HG03575 (cell line): ENCODE measurements at regions not wholly inside any gene's neighbourhood (a gene's known extent, or its start where the extent isn't known, plus 50 kb on each side); places are given as distances from the start of the nearest gene placed in this dataset.
"Not testable (repeated sequence)": the region's sequence is repeated elsewhere in the genome, so short reads cannot be mapped to it uniquely, and the experiment has no call there.

ENCODE experiments used
- ATAC-seq: cut with Tn5 transposase; IDR thresholded peaks from one replicate; pipeline ENCODE4 v1.9.1; 2021; ENCODE audit not compliant: unreplicated experiment, insufficient number of reproducible peaks, low FRiP score; ENCODE audit errors: extremely low read depth

GRCh38 chr12:43261701-43262100, 290.3 kb downstream of the ADAMTS20 start:
- ATAC-seq: no peak

- ATAC-seq: no peak
These were observed 296.4 kb downstream of the ADAMTS20 start for GRCh38 chr12:43255522-43256111.

GRCh38 chr12:43252585-43252984, 299.4 kb downstream of the ADAMTS20 start:
- ATAC-seq: no peak

GRCh38 chr12:43245947-43246346, 306.1 kb downstream of the ADAMTS20 start:
- no peak for ATAC-seq

GRCh38 chr12:43241986-43242385, 310.0 kb downstream of the ADAMTS20 start:
- no peak for ATAC-seq

GRCh38 chr12:43238281-43238680, 313.7 kb downstream of the ADAMTS20 start:
- ATAC-seq: no peak

- ATAC-seq: no peak
These were observed 314.6 kb downstream of the ADAMTS20 start for GRCh38 chr12:43237238-43237879.

GRCh38 chr12:43235721-43236120, 316.3 kb downstream of the ADAMTS20 start:
- ATAC-seq: no peak

GRCh38 chr12:43233861-43234260, 318.1 kb downstream of the ADAMTS20 start:
- ATAC-seq: no peak

- ATAC-seq: no peak
These were observed 325.9 kb downstream of the ADAMTS20 start for GRCh38 chr12:43226151-43226550.

- ATAC-seq: not testable (repeated sequence)
These were observed 327.7 kb downstream of the ADAMTS20 start for GRCh38 chr12:43224190-43224805.

- ATAC-seq: no peak
These were observed 329.2 kb downstream of the ADAMTS20 start for GRCh38 chr12:43222796-43223195.

GRCh38 chr12:43221216-43221615, 330.8 kb downstream of the ADAMTS20 start:
- no peak for ATAC-seq

- no peak for ATAC-seq
These were observed 335.5 kb downstream of the ADAMTS20 start for GRCh38 chr12:43216490-43216889.

GRCh38 chr12:43214166-43214565, 337.8 kb downstream of the ADAMTS20 start:
- no peak for ATAC-seq

GRCh38 chr12:43213608-43214007, 338.4 kb downstream of the ADAMTS20 start:
- no peak for ATAC-seq

GRCh38 chr12:43210485-43211192, 341.4 kb downstream of the ADAMTS20 start:
- ATAC-seq: peak; percentile 95

GRCh38 chr12:43208627-43209026, 343.4 kb downstream of the ADAMTS20 start:
- no peak for ATAC-seq

- no peak for ATAC-seq
These were observed 343.8 kb downstream of the ADAMTS20 start for GRCh38 chr12:43208221-43208620.

GRCh38 chr12:43206396-43206795, 345.6 kb downstream of the ADAMTS20 start:
- ATAC-seq: no peak
